Spleen (tissue), 11 donors: ENCODE measurements at regions not wholly inside any gene's neighbourhood (a gene's known extent, or its start where the extent isn't known, plus 50 kb on each side); places are given as distances from the start of the nearest gene placed in this dataset.

Source experiments
- DNase-seq: peaks from one replicate; pipeline ENCODE4 v3.0.0-alpha.2; 2020
- H3K27ac ChIP-seq, 8 donors: fragments of 200-600 bp; sonication (generic) in 7 of 8; 1 replicate in 4 of 8; 2 replicates in 4 of 8; pipeline versions ENCODE4 v1.5.0 to v1.8.0; 2016 to 2021; ENCODE audit warnings: inconsistent platforms in 4 of 8, mild to moderate bottlenecking in 4 of 8, moderate library complexity in 1 of 8
- H3K27me3 ChIP-seq, 7 donors: fragments of 200-600 bp; sonication (generic) in 6 of 7; replicated peaks in 1 of 7; 1 replicate in 4 of 7; 2 replicates in 3 of 7; pipeline versions ENCODE4 v1.5.0 to v1.8.0; 2016 to 2021; ENCODE audit warnings: inconsistent platforms in 3 of 7, mild to moderate bottlenecking in 1 of 7
- H3K36me3 ChIP-seq, 6 donors: fragments of 200-600 bp; sonication (generic) in 5 of 6; 1 replicate in 4 of 6; 2 replicates in 2 of 6; pipeline versions ENCODE4 v1.5.0 to v1.8.0; 2016 to 2021; ENCODE audit warnings: inconsistent platforms in 2 of 6
- H3K4me1 ChIP-seq, 6 donors: fragments of 200-600 bp; sonication (generic) in 5 of 6; 1 replicate in 3 of 6; 2 replicates in 3 of 6; pipeline versions ENCODE4 v1.5.0 to v1.8.0; 2016 to 2021; ENCODE audit warnings: inconsistent platforms in 3 of 6
- H3K4me3 ChIP-seq, 8 donors: fragments of 200-600 bp; sonication (generic) in 7 of 8; 1 replicate in 4 of 8; 2 replicates in 4 of 8; pipeline versions ENCODE4 v1.5.0 to v1.8.0; 2016 to 2021; ENCODE audit warnings: inconsistent platforms in 4 of 8, mild to moderate bottlenecking in 4 of 8, moderate library complexity in 2 of 8
- H3K9me3 ChIP-seq, 8 donors: fragments of 200-600 bp; sonication (generic) in 7 of 8; 1 replicate in 4 of 8; 2 replicates in 4 of 8; pipeline versions ENCODE4 v1.5.0 to v1.8.0; 2016 to 2021; ENCODE audit warnings: inconsistent platforms in 4 of 8
- POLR2A ChIP-seq, 3 donors: fragments of 450-650 bp; IDR thresholded peaks; one replicate each; pipeline ENCODE4 v1.5.1; 2017; ENCODE audit warnings: antibody characterized with exemption in 3 of 3, mild to moderate bottlenecking in 1 of 3
- POLR2AphosphoS5 ChIP-seq, 3 donors: sonication (generic); formaldehyde crosslinking; IDR thresholded peaks; one replicate each; pipeline ENCODE4 v1.5.1; 2017; ENCODE audit warnings: antibody characterized with exemption in 3 of 3
- WGBS, 5 donors: extraction: QIAGEN DNeasy Blood & Tissue Kit in 3 of 5; methylation state at CpG; one replicate each; pipeline versions ENCODE4 v1.1.5 to v1.1.7; 2013 to 2018; 5-methylcytosine and 5-hydroxymethylcytosine counted together
- intact Hi-C: fragments of 100-400 bp; cut with DNase I; formaldehyde crosslinking; loops from one replicate; pipeline ENCODE4 v1.15.0; 2023; ENCODE audit warnings: low total_unique reads
- TF ChIP-seq, protein P1 (sequence below), 11 experiments: fragments of 200-600 bp in 7 of 11; fragments of 450-650 bp in 4 of 11; sonication (generic) in 4 of 11; IDR thresholded peaks in 8 of 11; conservative IDR thresholded peaks in 3 of 11; 1 replicate in 7 of 11; 2 replicates in 4 of 11; pipeline versions ENCODE4 v1.4.0 to v1.8.0; 2016 to 2021; ENCODE audit warnings: antibody characterized with exemption in 11 of 11, inconsistent platforms in 4 of 11, mild to moderate bottlenecking in 1 of 11
- donor health status: healthy with polysubstance abuse.
- donor health status: DM: no; HTN: no; CAD: no; lungs with moderate emphysema.
- donor health status: DM: no; HTN: no; CAD: no.
- donor health status: Bipolar disorder and iron deficiency.
- donor health status: healthy.
- donor health status: DM: no; HTN: no; CAD: no.
- donor health status: DM: yes; HTN: yes; CAD: no.

DNA sequence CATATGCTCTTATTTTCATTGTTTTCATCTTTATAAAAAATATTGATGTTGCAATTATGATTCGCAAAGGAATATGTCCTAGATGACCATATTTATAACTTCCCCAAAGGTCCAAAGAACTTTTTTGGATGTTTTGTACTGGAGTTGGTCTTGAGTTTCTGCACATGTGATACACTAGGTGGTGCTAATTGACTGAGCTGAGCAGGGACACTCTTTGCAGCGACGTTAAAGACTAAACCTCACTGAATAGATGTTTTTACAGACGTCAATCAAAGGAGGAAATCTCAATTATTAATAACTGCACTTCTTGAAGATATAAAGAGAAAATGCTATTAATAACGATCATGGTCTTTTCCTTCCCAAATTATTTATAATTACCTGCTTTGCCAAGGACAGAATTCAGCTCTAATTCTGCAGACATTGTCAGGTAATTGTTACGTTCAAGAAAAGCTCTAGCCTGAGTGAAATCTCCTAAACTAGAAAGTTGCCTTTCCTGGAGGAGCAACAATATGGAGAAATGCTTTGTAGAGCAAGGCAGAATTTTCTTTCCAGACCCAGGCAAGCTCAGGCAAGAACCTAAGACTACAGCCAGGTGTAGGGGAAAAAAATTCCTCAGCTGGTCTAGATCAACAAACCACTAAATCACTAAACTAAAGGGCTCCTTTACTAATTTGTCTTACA lies 119.3 kb upstream of the RBBP8 start:
- TF ChIP-seq POLR2A (IDR thresholded peaks at IDR 0.05) (no peak), POLR2AphosphoS5 (IDR thresholded peaks at IDR 0.05) (no peak)
- TF ChIP-seq, protein P1, sequence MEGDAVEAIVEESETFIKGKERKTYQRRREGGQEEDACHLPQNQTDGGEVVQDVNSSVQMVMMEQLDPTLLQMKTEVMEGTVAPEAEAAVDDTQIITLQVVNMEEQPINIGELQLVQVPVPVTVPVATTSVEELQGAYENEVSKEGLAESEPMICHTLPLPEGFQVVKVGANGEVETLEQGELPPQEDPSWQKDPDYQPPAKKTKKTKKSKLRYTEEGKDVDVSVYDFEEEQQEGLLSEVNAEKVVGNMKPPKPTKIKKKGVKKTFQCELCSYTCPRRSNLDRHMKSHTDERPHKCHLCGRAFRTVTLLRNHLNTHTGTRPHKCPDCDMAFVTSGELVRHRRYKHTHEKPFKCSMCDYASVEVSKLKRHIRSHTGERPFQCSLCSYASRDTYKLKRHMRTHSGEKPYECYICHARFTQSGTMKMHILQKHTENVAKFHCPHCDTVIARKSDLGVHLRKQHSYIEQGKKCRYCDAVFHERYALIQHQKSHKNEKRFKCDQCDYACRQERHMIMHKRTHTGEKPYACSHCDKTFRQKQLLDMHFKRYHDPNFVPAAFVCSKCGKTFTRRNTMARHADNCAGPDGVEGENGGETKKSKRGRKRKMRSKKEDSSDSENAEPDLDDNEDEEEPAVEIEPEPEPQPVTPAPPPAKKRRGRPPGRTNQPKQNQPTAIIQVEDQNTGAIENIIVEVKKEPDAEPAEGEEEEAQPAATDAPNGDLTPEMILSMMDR (IDR thresholded peaks at IDR 0.05 in 8 of 11, conservative IDR thresholded peaks at IDR 0.05 in 3 of 11) = peak in 7 of 11 experiments; percentile 20 to 43 (median 30)
- H3K4me3 ChIP-seq = no peak overlapping the region
- no peaks in the 10 kb centered on the region for H3K9me3 ChIP-seq
- intact Hi-C loops = no loop called here
- WGBS, 5 donors = 18 to 20% (median 20%) methylated on average over 6 of the region's 6 CpGs
- no peak overlapping the region for H3K27ac ChIP-seq
- no peaks in the 10 kb centered on the region for H3K36me3 ChIP-seq
- peaks cover 0 to 22% (median 0%) of the 10 kb centered on the region in 7 donors for H3K27me3 ChIP-seq
- H3K4me1 ChIP-seq = peaks cover 0 to 5% (median 0%) of the 10 kb centered on the region in 6 donors
- no peak for DNase-seq

DNA sequence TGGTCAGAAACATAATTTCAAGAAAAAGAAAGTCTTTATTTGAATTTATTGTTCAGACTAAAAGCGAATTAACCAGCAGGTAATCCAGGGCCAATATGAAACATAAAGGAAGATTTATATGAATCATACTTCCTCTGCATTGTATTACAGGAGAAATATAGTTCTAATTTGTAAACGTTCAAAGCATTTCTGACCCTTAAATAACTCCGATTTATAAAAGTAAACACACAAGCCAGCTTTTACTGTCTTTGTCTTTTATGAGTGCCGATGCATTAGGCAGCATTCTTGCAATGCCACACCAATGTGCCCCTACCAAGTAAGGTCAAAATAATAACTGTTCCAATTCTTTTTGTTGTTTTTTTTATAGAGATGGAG lies 118.8 kb upstream of the RBBP8 start:
- Histone ChIP-seq H3K27ac (no peak overlapping the region), H3K4me1 (peaks cover 0 to 5% (median 0%) of the 10 kb centered on the region in 6 donors), H3K9me3 (no peaks in the 10 kb centered on the region), H3K27me3 (peaks cover 0 to 22% (median 0%) of the 10 kb centered on the region in 7 donors), H3K4me3 (no peak overlapping the region), H3K36me3 (no peaks in the 10 kb centered on the region)
- TF ChIP-seq POLR2AphosphoS5 (IDR thresholded peaks at IDR 0.05) (no peak), POLR2A (IDR thresholded peaks at IDR 0.05) (no peak)
- TF ChIP-seq, protein P1 (IDR thresholded peaks at IDR 0.05 in 8 of 11, conservative IDR thresholded peaks at IDR 0.05 in 3 of 11) = no peak
- DNase-seq = no peak
- WGBS, 5 donors = 47 to 54% (median 50%) methylated on average over 4 of the region's 4 CpGs
- intact Hi-C loops = no loop called here

DNA sequence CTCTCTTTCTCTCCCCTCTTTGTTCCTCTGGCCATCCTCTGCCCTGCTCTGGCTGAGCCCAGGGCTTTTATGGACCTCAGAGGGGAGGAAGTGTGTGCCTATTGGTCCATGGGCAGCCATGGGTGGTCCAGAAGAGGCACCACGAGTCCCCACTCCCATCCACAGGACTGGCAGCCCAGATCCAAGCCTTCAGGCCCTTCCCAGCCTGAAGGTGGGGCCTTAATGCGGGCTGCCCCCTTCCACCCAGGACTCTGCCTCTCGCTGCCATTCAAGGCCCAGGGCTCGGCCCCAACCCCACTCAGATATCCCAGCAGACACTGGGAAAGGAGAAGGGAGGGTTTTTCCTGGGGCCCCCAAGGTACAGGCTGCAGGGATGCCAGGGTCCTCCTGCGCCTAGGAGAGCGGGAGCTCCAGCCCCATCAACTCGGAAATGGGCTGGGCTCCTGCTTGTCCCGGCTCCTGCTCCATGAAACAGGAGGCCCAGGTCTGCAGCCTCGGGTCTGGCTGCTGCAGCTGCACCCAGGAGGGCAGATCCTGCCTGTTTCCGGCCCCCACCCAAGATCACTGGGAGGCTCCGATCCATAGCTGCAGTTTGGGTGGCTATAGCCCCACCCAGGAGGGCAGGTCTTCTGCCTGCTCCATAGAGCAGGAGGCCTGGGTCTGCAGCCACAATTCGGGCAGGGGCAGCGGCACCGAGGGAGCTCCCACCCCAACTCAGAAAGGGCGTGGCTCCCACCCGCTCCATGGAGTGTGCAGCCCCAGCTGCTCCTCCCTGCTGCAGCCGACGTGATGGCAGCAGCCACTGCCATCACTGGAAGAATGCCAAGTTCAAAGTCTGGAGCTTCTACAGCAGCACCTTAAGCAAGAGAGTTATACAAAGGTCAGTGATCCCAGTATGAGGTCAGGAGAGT lies 116.6 kb upstream of the RBBP8 start:
- WGBS, 5 donors = 78 to 94% (median 83%) methylated on average over 13 to 18 of the region's 18 CpGs

More for the DNA sequence above, 116.6 kb upstream of the RBBP8 start:
- no peak overlapping the region for H3K27ac ChIP-seq
- no peaks in the 10 kb centered on the region for H3K36me3 ChIP-seq
- H3K27me3 ChIP-seq = peaks cover 0 to 22% (median 0%) of the 10 kb centered on the region in 7 donors
- no peak overlapping the region for H3K4me3 ChIP-seq
- TF ChIP-seq, protein P1 (IDR thresholded peaks at IDR 0.05 in 8 of 11, conservative IDR thresholded peaks at IDR 0.05 in 3 of 11) = no peak
- no peak for TF ChIP-seq POLR2AphosphoS5 (IDR thresholded peaks at IDR 0.05)
- no peak for TF ChIP-seq POLR2A (IDR thresholded peaks at IDR 0.05)
- peaks cover 0 to 5% (median 0%) of the 10 kb centered on the region in 6 donors for H3K4me1 ChIP-seq
- H3K9me3 ChIP-seq = no peaks in the 10 kb centered on the region
- no peak for DNase-seq
- intact Hi-C loops = no loop called here
